ENCODE measurements at regions not wholly inside any gene's neighbourhood (a gene's known extent, or its start where the extent isn't known, plus 50 kb on each side); places are given as distances from the start of the nearest gene placed in this dataset.
"Not testable (repeated sequence)": the region's sequence is repeated elsewhere in the genome, so short reads cannot be mapped to it uniquely, and the experiment has no call there.

- not testable (repeated sequence) for H3K27ac Mint-ChIP-seq; H3K4me3 Mint-ChIP-seq; DNase-seq (ENCODE audit: low spot score in 2 of 2); H3K9me3 Mint-ChIP-seq; H3K4me1 Mint-ChIP-seq; ATAC-seq (ENCODE audit: low read depth); H3K27me3 Mint-ChIP-seq
- peaks cover 22% of the 10 kb centered on the region for H3K36me3 Mint-ChIP-seq
These were observed 50.8 kb downstream of the PPIAL4G start for GRCh38 chr1:148432318-148432717.

- not testable (repeated sequence) for H3K27me3 Mint-ChIP-seq; ATAC-seq (ENCODE audit: low read depth); H3K4me1 Mint-ChIP-seq; H3K4me3 Mint-ChIP-seq; H3K9me3 Mint-ChIP-seq; H3K27ac Mint-ChIP-seq; DNase-seq (ENCODE audit: low spot score in 2 of 2)
- peaks cover 29% of the 10 kb centered on the region for H3K36me3 Mint-ChIP-seq
These were observed 53.2 kb downstream of the PPIAL4G start for GRCh38 chr1:148429856-148430255.

DNA sequence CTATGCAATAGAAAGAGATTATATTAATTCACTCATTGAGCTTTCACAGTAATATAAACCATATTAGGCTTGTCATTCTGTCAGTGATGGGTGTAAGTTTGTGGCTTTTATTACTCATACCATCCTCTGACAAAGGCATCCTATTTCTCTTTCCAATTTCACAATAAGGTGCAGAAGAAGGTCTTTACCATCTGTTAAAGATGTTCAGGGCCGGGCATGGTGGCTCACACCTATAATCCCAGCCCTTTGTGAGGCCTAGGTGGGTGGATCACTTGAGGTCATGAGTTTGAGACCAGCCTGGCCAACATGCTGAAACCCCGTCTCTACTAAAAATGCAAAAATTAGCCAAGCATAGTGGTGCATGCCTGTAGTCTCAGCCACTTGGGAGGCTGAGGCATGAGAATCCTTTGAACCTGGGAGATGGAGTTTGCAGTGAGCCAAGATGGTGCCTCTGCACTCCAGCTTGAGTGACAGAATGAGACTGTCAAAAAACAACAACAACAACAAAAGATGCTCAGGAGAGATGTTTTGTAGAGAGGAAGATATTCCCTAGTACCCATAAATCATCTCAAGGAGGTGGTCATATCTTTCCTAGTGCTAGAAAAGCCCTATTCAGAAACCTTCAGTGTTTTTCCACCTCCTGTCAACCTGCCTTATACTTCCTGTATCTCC, 56.0 kb downstream of the PPIAL4G start:
- not testable (repeated sequence) for DNase-seq (ENCODE audit: low spot score in 2 of 2); H3K4me1 Mint-ChIP-seq; H3K9me3 Mint-ChIP-seq; H3K27ac Mint-ChIP-seq; ATAC-seq (ENCODE audit: low read depth); H3K27me3 Mint-ChIP-seq; H3K4me3 Mint-ChIP-seq
- H3K36me3 Mint-ChIP-seq: peaks cover 20% of the 10 kb centered on the region

- not testable (repeated sequence) for H3K27ac Mint-ChIP-seq; DNase-seq (ENCODE audit: low spot score in 2 of 2); H3K27me3 Mint-ChIP-seq; H3K4me3 Mint-ChIP-seq; ATAC-seq (ENCODE audit: low read depth); H3K4me1 Mint-ChIP-seq; H3K9me3 Mint-ChIP-seq
- H3K36me3 Mint-ChIP-seq: peaks cover 20% of the 10 kb centered on the region
These were observed 56.7 kb downstream of the PPIAL4G start for GRCh38 chr1:148426385-148426784.

- not testable (repeated sequence) for H3K4me3 Mint-ChIP-seq; DNase-seq (ENCODE audit: low spot score in 2 of 2); H3K27me3 Mint-ChIP-seq; ATAC-seq (ENCODE audit: low read depth); H3K4me1 Mint-ChIP-seq; H3K27ac Mint-ChIP-seq; H3K9me3 Mint-ChIP-seq
- H3K36me3 Mint-ChIP-seq: peaks cover 18% of the 10 kb centered on the region
These were observed 58.7 kb downstream of the PPIAL4G start for GRCh38 chr1:148424143-148425003.

DNA sequence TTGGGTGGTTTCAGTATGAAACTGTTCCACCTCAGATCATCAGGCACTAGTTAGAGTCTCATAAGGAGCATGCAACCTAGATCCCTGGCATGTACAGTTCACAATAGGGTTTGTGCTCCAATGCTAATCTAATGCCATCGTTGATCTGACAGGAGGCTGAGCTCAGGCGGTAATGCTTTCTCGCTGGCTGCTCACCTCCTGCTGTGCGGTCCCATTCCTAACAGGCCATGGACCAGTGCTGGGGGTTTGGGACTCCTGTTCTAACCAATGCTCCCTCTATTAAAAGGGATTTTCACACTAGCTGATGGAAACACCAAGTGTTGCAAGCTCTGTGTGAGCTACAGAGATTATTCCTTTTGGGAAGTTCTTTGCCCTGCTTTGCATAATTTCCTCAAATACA, 60.2 kb downstream of the PPIAL4G start:
- not testable (repeated sequence) for H3K27me3 Mint-ChIP-seq; H3K9me3 Mint-ChIP-seq; H3K27ac Mint-ChIP-seq; ATAC-seq (ENCODE audit: low read depth); H3K4me1 Mint-ChIP-seq; H3K4me3 Mint-ChIP-seq; DNase-seq (ENCODE audit: low spot score in 2 of 2)
- peaks cover 10% of the 10 kb centered on the region for H3K36me3 Mint-ChIP-seq

DNA sequence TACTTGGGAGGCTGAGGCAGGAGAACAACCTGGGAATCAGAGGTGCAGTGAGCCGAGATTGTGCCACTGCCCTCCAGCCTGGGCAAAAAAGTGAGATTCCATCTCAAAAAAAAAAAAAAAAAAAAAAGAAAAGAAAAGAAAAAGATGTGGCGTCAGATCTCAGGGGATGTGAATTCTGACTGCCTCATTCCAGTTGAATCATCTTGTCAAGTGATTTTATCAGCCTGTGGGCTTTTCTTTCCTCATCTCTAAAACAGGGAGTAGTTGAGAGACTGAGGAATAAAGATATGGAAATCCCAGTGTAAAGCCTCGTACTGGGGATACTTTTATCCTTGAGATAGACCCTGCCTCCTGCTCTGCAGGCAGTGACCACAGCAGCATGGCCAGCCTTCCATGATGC, 65.9 kb downstream of the PPIAL4G start:
- not testable (repeated sequence) for H3K4me3 Mint-ChIP-seq; H3K36me3 Mint-ChIP-seq; H3K27me3 Mint-ChIP-seq; H3K4me1 Mint-ChIP-seq; ATAC-seq (ENCODE audit: low read depth); H3K9me3 Mint-ChIP-seq; H3K27ac Mint-ChIP-seq; DNase-seq (ENCODE audit: low spot score in 2 of 2)

- ATAC-seq (ENCODE audit: low read depth): not testable (repeated sequence)
These were observed 69.7 kb downstream of the PPIAL4G start for GRCh38 chr1:148413385-148413784.

GRCh38 chr1:148404786-148405568, 78.1 kb downstream of the PPIAL4G start:
- ATAC-seq (ENCODE audit: low read depth); DNase-seq (ENCODE audit: low spot score in 2 of 2); H3K36me3 Mint-ChIP-seq; H3K27me3 Mint-ChIP-seq; H3K27ac Mint-ChIP-seq; H3K9me3 Mint-ChIP-seq; H3K4me3 Mint-ChIP-seq: not testable (repeated sequence)
- H3K4me1 Mint-ChIP-seq: peaks cover 11% of the 10 kb centered on the region

More at GRCh38 chr1:148413385-148413784, 69.7 kb downstream of the PPIAL4G start:
- not testable (repeated sequence) for DNase-seq (ENCODE audit: low spot score in 2 of 2); H3K4me1 Mint-ChIP-seq; H3K27me3 Mint-ChIP-seq; H3K27ac Mint-ChIP-seq; H3K4me3 Mint-ChIP-seq; H3K9me3 Mint-ChIP-seq
- H3K36me3 Mint-ChIP-seq: peaks cover 11% of the 10 kb centered on the region

DNA sequence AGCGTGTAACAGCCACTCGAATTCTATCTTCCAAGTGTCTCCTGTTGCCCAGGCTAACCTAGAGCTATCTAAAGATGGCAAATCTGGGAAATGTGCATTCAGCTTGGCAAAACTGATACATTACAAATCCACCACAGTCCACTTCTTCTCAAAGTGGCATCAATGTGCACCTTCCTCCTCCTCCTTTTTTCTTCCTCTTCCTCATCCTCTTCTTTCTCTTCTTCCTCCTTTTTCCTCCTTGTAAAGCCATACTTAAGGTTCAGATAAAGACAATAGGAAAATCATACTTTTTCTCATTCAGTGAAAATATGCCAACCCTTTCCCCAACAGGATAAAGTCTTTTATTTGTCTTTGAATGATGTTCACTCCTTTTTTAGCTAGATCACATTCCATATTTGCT, 79.2 kb downstream of the PPIAL4G start:
- not testable (repeated sequence) for H3K36me3 Mint-ChIP-seq; DNase-seq (ENCODE audit: low spot score in 2 of 2); H3K9me3 Mint-ChIP-seq; H3K27me3 Mint-ChIP-seq; ATAC-seq (ENCODE audit: low read depth)
- peak overlapping the region; percentile 51 for H3K4me3 Mint-ChIP-seq
- H3K27ac Mint-ChIP-seq: peak overlapping the region; percentile 4
- H3K4me1 Mint-ChIP-seq: peaks cover 11% of the 10 kb centered on the region

DNA sequence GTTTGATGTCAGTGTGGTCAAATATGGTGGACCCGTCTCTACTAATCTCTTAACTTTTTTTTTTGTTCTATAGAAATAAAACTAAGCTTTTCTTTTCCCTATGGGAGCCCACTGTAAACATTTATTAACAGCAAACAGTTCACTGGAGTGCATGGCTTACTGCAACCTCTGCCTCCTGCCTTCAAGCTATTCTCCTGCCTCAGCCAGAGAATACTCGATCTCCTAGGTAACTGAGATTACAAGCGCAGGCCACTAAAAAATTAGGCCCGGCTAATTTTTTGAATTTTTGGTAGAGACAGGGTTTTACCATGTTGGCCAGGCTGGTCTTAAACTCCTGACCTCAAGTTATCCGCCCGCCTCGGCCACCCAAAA, 80.0 kb downstream of the PPIAL4G start:
- peak overlapping the region; percentile 98 for H3K27ac Mint-ChIP-seq
- H3K9me3 Mint-ChIP-seq; H3K36me3 Mint-ChIP-seq; ATAC-seq (ENCODE audit: low read depth); H3K27me3 Mint-ChIP-seq; DNase-seq (ENCODE audit: low spot score in 2 of 2): not testable (repeated sequence)
- H3K4me3 Mint-ChIP-seq: peak overlapping the region; percentile 97
- H3K4me1 Mint-ChIP-seq: peaks cover 11% of the 10 kb centered on the region

- not testable (repeated sequence) for H3K36me3 Mint-ChIP-seq, H3K9me3 Mint-ChIP-seq
- peak; percentile 71 to 73 for DNase-seq (ENCODE audit: low spot score in 2 of 2)
These were observed 80.7 kb downstream of the PPIAL4G start for GRCh38 chr1:148402152-148403084.

GRCh38 chr1:148397516-148397915, 85.6 kb downstream of the PPIAL4G start:
- not testable (repeated sequence) for ATAC-seq (ENCODE audit: low read depth); H3K36me3 Mint-ChIP-seq; H3K4me1 Mint-ChIP-seq; H3K27me3 Mint-ChIP-seq; H3K9me3 Mint-ChIP-seq; H3K27ac Mint-ChIP-seq; H3K4me3 Mint-ChIP-seq; DNase-seq (ENCODE audit: low spot score in 2 of 2)

More at GRCh38 chr1:148402152-148403084, 80.7 kb downstream of the PPIAL4G start:
- peak overlapping the region; percentile 98 for H3K27ac Mint-ChIP-seq
- peaks cover 13% of the 10 kb centered on the region for H3K4me1 Mint-ChIP-seq
- not testable (repeated sequence) for H3K27me3 Mint-ChIP-seq
- H3K4me3 Mint-ChIP-seq: peak overlapping the region; percentile 97
- ATAC-seq (ENCODE audit: low read depth): peak; percentile 93

Data from memory B cell (primary cell).